WTC11 (cell line): ENCODE measurements at regions not wholly inside any gene's neighbourhood (a gene's known extent, or its start where the extent isn't known, plus 50 kb on each side); places are given as distances from the start of the nearest gene placed in this dataset.

ENCODE experiments used
- ATAC-seq: fragments of 200-7000 bp; cut with Tn5 transposase; 2 replicates; pipeline ENCODE4 v1.10.0; 2021; ENCODE audit warnings: mild to moderate bottlenecking, moderate library complexity
- CTCF ChIA-PET: fragments of 300-600 bp; sonication (Branson Sonifier 250); formaldehyde crosslinking; loops from one replicate; lab custom pipeline; 2021; ENCODE audit warnings: antibody characterized with exemption; lab: Charles Lee
- POLR2A ChIA-PET: fragments of 350-600 bp; sonication (Branson Sonifier 250); formaldehyde crosslinking; loops from one replicate; lab custom pipeline; 2021; ENCODE audit warnings: antibody characterized with exemption; lab: Charles Lee
- DNase-seq: peaks from one replicate; pipeline ENCODE4 v3.0.0; 2021; ENCODE audit warnings: low spot score
- H3K27ac Mint-ChIP-seq: 2 replicates; pipeline ENCODE4 v1.8.0; 2021; ENCODE audit warnings: mixed read lengths
- H3K27me3 Mint-ChIP-seq: 2 replicates; pipeline ENCODE4 v1.8.0; 2021; ENCODE audit warnings: low read depth, mild to moderate bottlenecking, moderate library complexity, mixed read lengths
- H3K36me3 Mint-ChIP-seq: 2 replicates; pipeline ENCODE4 v1.8.0; 2021; ENCODE audit warnings: mixed read lengths
- H3K4me1 Mint-ChIP-seq: 2 replicates; pipeline ENCODE4 v1.8.0; 2022; ENCODE audit warnings: mixed read lengths
- H3K4me3 Mint-ChIP-seq: 2 replicates; pipeline ENCODE4 v1.8.0; 2021; ENCODE audit warnings: mild to moderate bottlenecking, moderate library complexity, mixed read lengths
- H3K9me3 Mint-ChIP-seq: 2 replicates; pipeline ENCODE4 v1.8.0; 2021; ENCODE audit warnings: mixed read lengths
- AFF4 ChIP-seq: sonication (generic); formaldehyde crosslinking; IDR thresholded peaks from 2 replicates; pipeline ENCODE4 v1.8.1; 2023; ENCODE audit warnings: mild to moderate bottlenecking, missing genetic modification reagents, borderline replicate concordance
- CREB1 ChIP-seq: sonication (generic); formaldehyde crosslinking; IDR thresholded peaks from 2 replicates; pipeline ENCODE4 v1.8.0; 2023; ENCODE audit warnings: mild to moderate bottlenecking, missing genetic modification reagents
- ELF4 ChIP-seq: sonication (generic); formaldehyde crosslinking; IDR thresholded peaks from 2 replicates; pipeline ENCODE4 v1.8.1; 2022; ENCODE audit warnings: low read depth, mild to moderate bottlenecking, moderate library complexity, missing genetic modification reagents
- ESRRA ChIP-seq: sonication (generic); formaldehyde crosslinking; IDR thresholded peaks from 2 replicates; pipeline ENCODE4 v1.8.1; 2022; ENCODE audit warnings: mild to moderate bottlenecking, missing genetic modification reagents, borderline replicate concordance
- ETV6 ChIP-seq: sonication (generic); formaldehyde crosslinking; IDR thresholded peaks from 2 replicates; pipeline ENCODE4 v1.8.1; 2022; ENCODE audit warnings: mild to moderate bottlenecking, missing genetic modification reagents
- JUN ChIP-seq: sonication (generic); formaldehyde crosslinking; IDR thresholded peaks from 2 replicates; pipeline ENCODE4 v1.8.0; 2023; ENCODE audit warnings: mild to moderate bottlenecking, missing genetic modification reagents
- NR1H2 ChIP-seq: sonication (generic); formaldehyde crosslinking; IDR thresholded peaks from 2 replicates; pipeline ENCODE4 v1.9.0; 2021; ENCODE audit warnings: mild to moderate bottlenecking, moderate library complexity, missing genetic modification reagents
- RORB ChIP-seq: fragments of 250-450 bp; sonication (Bioruptor Pico); IDR thresholded peaks from 2 replicates; pipeline ENCODE4 v1.9.0; 2021; ENCODE audit warnings: mild to moderate bottlenecking
- SOX15 ChIP-seq: fragments of 250-450 bp; sonication (Bioruptor Pico); IDR thresholded peaks from 2 replicates; pipeline ENCODE4 v1.9.0; 2021; ENCODE audit warnings: mild to moderate bottlenecking
- TEAD1 ChIP-seq: sonication (generic); formaldehyde crosslinking; IDR thresholded peaks from 2 replicates; pipeline ENCODE4 v1.8.0; 2022; ENCODE audit warnings: mild to moderate bottlenecking, missing genetic modification reagents
- TEAD4 ChIP-seq: sonication (generic); formaldehyde crosslinking; IDR thresholded peaks from 2 replicates; pipeline ENCODE4 v1.8.0; 2022; ENCODE audit warnings: mild to moderate bottlenecking, missing genetic modification reagents
- ZBTB21 ChIP-seq: sonication (generic); formaldehyde crosslinking; IDR thresholded peaks from 2 replicates; pipeline ENCODE4 v1.8.1; 2023; ENCODE audit warnings: mild to moderate bottlenecking, missing genetic modification reagents, borderline replicate concordance
- ZNF219 ChIP-seq: sonication (generic); formaldehyde crosslinking; IDR thresholded peaks from 2 replicates; pipeline ENCODE4 v1.8.0; 2023; ENCODE audit warnings: missing genetic modification reagents, mild to moderate bottlenecking, borderline replicate concordance
- ZNF263 ChIP-seq: sonication (generic); formaldehyde crosslinking; IDR thresholded peaks from 2 replicates; pipeline ENCODE4 v1.8.1; 2022; ENCODE audit warnings: low read depth, mild to moderate bottlenecking, moderate library complexity, missing genetic modification reagents
- ZNF396 ChIP-seq: fragments of 250-450 bp; sonication (Bioruptor Pico); IDR thresholded peaks from 2 replicates; pipeline ENCODE4 v1.8.0; 2021; ENCODE audit warnings: mild to moderate bottlenecking, moderate library complexity, borderline replicate concordance
- ZSCAN18 ChIP-seq: fragments of 250-450 bp; sonication (Bioruptor Pico); IDR thresholded peaks from 2 replicates; pipeline ENCODE4 v2.1.2; 2022; ENCODE audit warnings: mild to moderate bottlenecking, moderate library complexity
- TF ChIP-seq, protein P1 (sequence below): fragments of 200-600 bp; IDR thresholded peaks from 2 replicates; pipeline ENCODE4 v1.8.0; 2022; ENCODE audit warnings: antibody characterized with exemption
- TF ChIP-seq, protein P2 (sequence below): sonication (generic); formaldehyde crosslinking; IDR thresholded peaks from 2 replicates; pipeline ENCODE4 v1.8.1; 2023; ENCODE audit warnings: mild to moderate bottlenecking, missing genetic modification reagents
- TF ChIP-seq, protein P3 (sequence below): sonication (generic); formaldehyde crosslinking; IDR thresholded peaks from 2 replicates; pipeline ENCODE4 v1.8.0; 2023; ENCODE audit warnings: missing genetic modification reagents, mild to moderate bottlenecking, borderline replicate concordance

GRCh38 chr14:106811162-106811561, 1284.8 kb downstream of the TMEM121 start:
- no peak overlapping the region for H3K4me3 Mint-ChIP-seq
- peaks cover 75% of the 10 kb centered on the region for H3K36me3 Mint-ChIP-seq
- TF ChIP-seq, protein P1, sequence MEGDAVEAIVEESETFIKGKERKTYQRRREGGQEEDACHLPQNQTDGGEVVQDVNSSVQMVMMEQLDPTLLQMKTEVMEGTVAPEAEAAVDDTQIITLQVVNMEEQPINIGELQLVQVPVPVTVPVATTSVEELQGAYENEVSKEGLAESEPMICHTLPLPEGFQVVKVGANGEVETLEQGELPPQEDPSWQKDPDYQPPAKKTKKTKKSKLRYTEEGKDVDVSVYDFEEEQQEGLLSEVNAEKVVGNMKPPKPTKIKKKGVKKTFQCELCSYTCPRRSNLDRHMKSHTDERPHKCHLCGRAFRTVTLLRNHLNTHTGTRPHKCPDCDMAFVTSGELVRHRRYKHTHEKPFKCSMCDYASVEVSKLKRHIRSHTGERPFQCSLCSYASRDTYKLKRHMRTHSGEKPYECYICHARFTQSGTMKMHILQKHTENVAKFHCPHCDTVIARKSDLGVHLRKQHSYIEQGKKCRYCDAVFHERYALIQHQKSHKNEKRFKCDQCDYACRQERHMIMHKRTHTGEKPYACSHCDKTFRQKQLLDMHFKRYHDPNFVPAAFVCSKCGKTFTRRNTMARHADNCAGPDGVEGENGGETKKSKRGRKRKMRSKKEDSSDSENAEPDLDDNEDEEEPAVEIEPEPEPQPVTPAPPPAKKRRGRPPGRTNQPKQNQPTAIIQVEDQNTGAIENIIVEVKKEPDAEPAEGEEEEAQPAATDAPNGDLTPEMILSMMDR, result no peak
- TF ChIP-seq TEAD4, result no peak
- TF ChIP-seq ESRRA (CRISPR knock-in tag), result no peak
- TF ChIP-seq, protein P2, sequence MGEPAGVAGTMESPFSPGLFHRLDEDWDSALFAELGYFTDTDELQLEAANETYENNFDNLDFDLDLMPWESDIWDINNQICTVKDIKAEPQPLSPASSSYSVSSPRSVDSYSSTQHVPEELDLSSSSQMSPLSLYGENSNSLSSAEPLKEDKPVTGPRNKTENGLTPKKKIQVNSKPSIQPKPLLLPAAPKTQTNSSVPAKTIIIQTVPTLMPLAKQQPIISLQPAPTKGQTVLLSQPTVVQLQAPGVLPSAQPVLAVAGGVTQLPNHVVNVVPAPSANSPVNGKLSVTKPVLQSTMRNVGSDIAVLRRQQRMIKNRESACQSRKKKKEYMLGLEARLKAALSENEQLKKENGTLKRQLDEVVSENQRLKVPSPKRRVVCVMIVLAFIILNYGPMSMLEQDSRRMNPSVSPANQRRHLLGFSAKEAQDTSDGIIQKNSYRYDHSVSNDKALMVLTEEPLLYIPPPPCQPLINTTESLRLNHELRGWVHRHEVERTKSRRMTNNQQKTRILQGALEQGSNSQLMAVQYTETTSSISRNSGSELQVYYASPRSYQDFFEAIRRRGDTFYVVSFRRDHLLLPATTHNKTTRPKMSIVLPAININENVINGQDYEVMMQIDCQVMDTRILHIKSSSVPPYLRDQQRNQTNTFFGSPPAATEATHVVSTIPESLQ, result no peak
- TF ChIP-seq ETV6 (CRISPR knock-in tag), result no peak
- TF ChIP-seq ELF4 (CRISPR knock-in tag), result no peak
- TF ChIP-seq, all 79 proteins: peak for 0
- Mint-ChIP-seq H3K27ac (no peak overlapping the region), H3K4me1 (no peaks in the 10 kb centered on the region), H3K27me3 (peaks cover 15% of the 10 kb centered on the region), H3K9me3 (peaks cover 74% of the 10 kb centered on the region)
- ATAC-seq, result no peak
- POLR2A ChIA-PET, result no interaction called here
- DNase-seq, result no peak
- CTCF ChIA-PET, result no interaction called here

GRCh38 chr14:106812788-106813476, 1286.5 kb downstream of the TMEM121 start:
- no peak for ATAC-seq
- no peak for TF ChIP-seq SOX15 (CRISPR knock-in tag)
- TF ChIP-seq ZBTB21, result no peak
- no peak for TF ChIP-seq NR1H2
- TF ChIP-seq ETV6 (CRISPR knock-in tag), result no peak
- no peak for TF ChIP-seq ELF4 (CRISPR knock-in tag)
- TF ChIP-seq ZNF219 (CRISPR knock-in tag), result no peak
- no peak for TF ChIP-seq JUN (CRISPR knock-in tag)
- TF ChIP-seq AFF4 (CRISPR knock-in tag), result no peak
- no peak for TF ChIP-seq ZNF396 (CRISPR knock-in tag)
- TF ChIP-seq, protein P2, result no peak
- TF ChIP-seq TEAD1 (CRISPR knock-in tag), result no peak
- no peak for TF ChIP-seq CREB1 (CRISPR knock-in tag)
- TF ChIP-seq, protein P3, sequence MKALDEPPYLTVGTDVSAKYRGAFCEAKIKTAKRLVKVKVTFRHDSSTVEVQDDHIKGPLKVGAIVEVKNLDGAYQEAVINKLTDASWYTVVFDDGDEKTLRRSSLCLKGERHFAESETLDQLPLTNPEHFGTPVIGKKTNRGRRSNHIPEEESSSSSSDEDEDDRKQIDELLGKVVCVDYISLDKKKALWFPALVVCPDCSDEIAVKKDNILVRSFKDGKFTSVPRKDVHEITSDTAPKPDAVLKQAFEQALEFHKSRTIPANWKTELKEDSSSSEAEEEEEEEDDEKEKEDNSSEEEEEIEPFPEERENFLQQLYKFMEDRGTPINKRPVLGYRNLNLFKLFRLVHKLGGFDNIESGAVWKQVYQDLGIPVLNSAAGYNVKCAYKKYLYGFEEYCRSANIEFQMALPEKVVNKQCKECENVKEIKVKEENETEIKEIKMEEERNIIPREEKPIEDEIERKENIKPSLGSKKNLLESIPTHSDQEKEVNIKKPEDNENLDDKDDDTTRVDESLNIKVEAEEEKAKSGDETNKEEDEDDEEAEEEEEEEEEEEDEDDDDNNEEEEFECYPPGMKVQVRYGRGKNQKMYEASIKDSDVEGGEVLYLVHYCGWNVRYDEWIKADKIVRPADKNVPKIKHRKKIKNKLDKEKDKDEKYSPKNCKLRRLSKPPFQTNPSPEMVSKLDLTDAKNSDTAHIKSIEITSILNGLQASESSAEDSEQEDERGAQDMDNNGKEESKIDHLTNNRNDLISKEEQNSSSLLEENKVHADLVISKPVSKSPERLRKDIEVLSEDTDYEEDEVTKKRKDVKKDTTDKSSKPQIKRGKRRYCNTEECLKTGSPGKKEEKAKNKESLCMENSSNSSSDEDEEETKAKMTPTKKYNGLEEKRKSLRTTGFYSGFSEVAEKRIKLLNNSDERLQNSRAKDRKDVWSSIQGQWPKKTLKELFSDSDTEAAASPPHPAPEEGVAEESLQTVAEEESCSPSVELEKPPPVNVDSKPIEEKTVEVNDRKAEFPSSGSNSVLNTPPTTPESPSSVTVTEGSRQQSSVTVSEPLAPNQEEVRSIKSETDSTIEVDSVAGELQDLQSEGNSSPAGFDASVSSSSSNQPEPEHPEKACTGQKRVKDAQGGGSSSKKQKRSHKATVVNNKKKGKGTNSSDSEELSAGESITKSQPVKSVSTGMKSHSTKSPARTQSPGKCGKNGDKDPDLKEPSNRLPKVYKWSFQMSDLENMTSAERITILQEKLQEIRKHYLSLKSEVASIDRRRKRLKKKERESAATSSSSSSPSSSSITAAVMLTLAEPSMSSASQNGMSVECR (CRISPR knock-in tag), result no peak
- no peak for TF ChIP-seq RORB
- no peak for TF ChIP-seq ZSCAN18
- TF ChIP-seq ZNF263 (CRISPR knock-in tag), result no peak

More at GRCh38 chr14:106812788-106813476, 1286.5 kb downstream of the TMEM121 start:
- Mint-ChIP-seq H3K27ac (no peak overlapping the region), H3K4me1 (no peaks in the 10 kb centered on the region), H3K36me3 (peaks cover 71% of the 10 kb centered on the region), H3K4me3 (no peak overlapping the region), H3K9me3 (peaks cover 74% of the 10 kb centered on the region), H3K27me3 (peaks cover 14% of the 10 kb centered on the region)
- ChIA-PET CTCF (no interaction called here), POLR2A (no interaction called here)
- no peak for DNase-seq
